GM23248 (cell line): ENCODE measurements at regions not wholly inside any gene's neighbourhood (a gene's known extent, or its start where the extent isn't known, plus 50 kb on each side); places are given as distances from the start of the nearest gene placed in this dataset.

ENCODE experiments used
- DNase-seq: peaks from one replicate; pipeline ENCODE4 v3.0.0-alpha.2; 2015
- H2AFZ ChIP-seq: fragments of 200-600 bp; sonication (generic); 2 replicates; pipeline ENCODE4 v1.6.1; 2016; ENCODE audit warnings: antibody characterized with exemption
- H3F3A ChIP-seq: fragments of 200-600 bp; sonication (generic); 2 replicates; pipeline ENCODE4 v1.6.1; 2016; ENCODE audit warnings: mild to moderate bottlenecking, antibody characterized with exemption, mixed run types; ENCODE audit not compliant: insufficient read depth
- H3K27ac ChIP-seq: fragments of 200-600 bp; sonication (generic); 2 replicates; pipeline ENCODE4 v1.5.1; 2016; ENCODE audit warnings: mild to moderate bottlenecking
- H3K27me3 ChIP-seq: fragments of 200-600 bp; sonication (generic); replicated peaks from 2 replicates; pipeline ENCODE4 v1.6.1; 2016; ENCODE audit warnings: mild to moderate bottlenecking; ENCODE audit not compliant: insufficient read depth
- H3K36me3 ChIP-seq: fragments of 200-600 bp; sonication (generic); 2 replicates; pipeline ENCODE4 v1.6.1; 2016; ENCODE audit warnings: low read depth, mild to moderate bottlenecking
- H3K4me1 ChIP-seq: fragments of 200-600 bp; sonication (generic); 2 replicates; pipeline ENCODE4 v1.6.1; 2016; ENCODE audit warnings: mild to moderate bottlenecking; ENCODE audit not compliant: insufficient read depth
- H3K4me2 ChIP-seq: fragments of 200-600 bp; sonication (generic); one replicate; pipeline ENCODE4 v1.6.1; 2016; ENCODE audit warnings: mild to moderate bottlenecking; ENCODE audit not compliant: unreplicated experiment
- H3K4me3 ChIP-seq: fragments of 200-600 bp; sonication (generic); 2 replicates; pipeline ENCODE4 v1.5.1; 2016; ENCODE audit warnings: mild to moderate bottlenecking
- H3K79me2 ChIP-seq: fragments of 200-600 bp; sonication (generic); 2 replicates; pipeline ENCODE4 v1.6.1; 2016; ENCODE audit warnings: mild to moderate bottlenecking; ENCODE audit not compliant: insufficient read depth
- H3K9ac ChIP-seq: fragments of 200-600 bp; sonication (generic); 2 replicates; pipeline ENCODE4 v1.6.1; 2016; ENCODE audit warnings: mild to moderate bottlenecking
- H3K9me2 ChIP-seq: fragments of 200-600 bp; sonication (generic); 2 replicates; pipeline ENCODE4 v1.6.1; 2016; ENCODE audit warnings: mixed run types, mild to moderate bottlenecking, moderate library complexity; ENCODE audit not compliant: insufficient read depth
- H3K9me3 ChIP-seq: fragments of 200-600 bp; sonication (generic); one replicate; pipeline ENCODE4 v1.6.1; 2017; ENCODE audit warnings: low read depth
- H4K20me1 ChIP-seq: fragments of 200-600 bp; sonication (generic); 2 replicates; pipeline ENCODE4 v1.6.0; 2016; ENCODE audit not compliant: insufficient read depth
- EZH2 ChIP-seq: fragments of 200-600 bp; sonication (generic); IDR thresholded peaks from 2 replicates; pipeline ENCODE4 v1.6.1; 2018; ENCODE audit warnings: antibody characterized with exemption, mild to moderate bottlenecking; ENCODE audit not compliant: insufficient read depth, poor library complexity, severe bottlenecking
- EZH2phosphoT487 ChIP-seq: fragments of 200-600 bp; sonication (generic); IDR thresholded peaks from 2 replicates; pipeline ENCODE4 v1.6.1; 2018; ENCODE audit warnings: antibody characterized with exemption, moderate library complexity, mild to moderate bottlenecking, low read depth; ENCODE audit not compliant: insufficient read depth
- WGBS, 2 experiments: methylation state at CpG; one replicate each; pipeline ENCODE4 v1.1.6; 2015 to 2017; ENCODE audit warnings: low lambda C conversion rate in 2 of 2, low coverage in 1 of 2; ENCODE audit errors: missing lambda C conversion rate in 2 of 2; 5-methylcytosine and 5-hydroxymethylcytosine counted together
- in situ Hi-C: fragments of 300-500 bp; cut with MboI; formaldehyde crosslinking; loops from 2 replicates; pipeline ENCODE4 v1.15.0; 2020

DNA sequence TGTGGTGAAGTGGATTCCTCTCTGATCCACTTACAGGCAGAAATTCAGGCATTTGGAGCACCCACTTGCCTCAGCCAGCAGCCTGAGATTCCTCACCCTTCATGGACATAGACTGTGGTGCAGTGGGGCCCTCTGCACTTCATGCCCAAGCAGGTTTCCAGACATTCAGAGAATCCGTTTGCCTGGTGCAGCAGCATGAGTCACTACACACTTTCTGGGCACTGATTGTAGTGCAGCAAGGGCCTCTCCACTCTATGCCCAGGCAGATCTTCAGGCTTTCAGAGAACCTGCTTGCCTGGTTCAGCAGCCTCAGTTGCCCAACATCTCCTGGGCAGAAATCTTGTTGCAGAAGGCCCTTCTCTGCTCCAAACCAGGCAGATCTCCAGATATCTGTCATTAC lies 920.9 kb downstream of the SLITRK5 start:
- Histone ChIP-seq H3K9me3 (no peaks in the 10 kb centered on the region), H3K36me3 (no peaks in the 10 kb centered on the region), H4K20me1 (no peaks in the 10 kb centered on the region), H3K9ac (no peak overlapping the region), H2AFZ (no peak overlapping the region), H3K79me2 (no peaks in the 10 kb centered on the region), H3K4me2 (no peak overlapping the region), H3F3A (no peaks in the 10 kb centered on the region), H3K9me2 (no peaks in the 10 kb centered on the region), H3K27me3 (no peaks in the 10 kb centered on the region), H3K4me1 (no peaks in the 10 kb centered on the region), H3K27ac (no peak overlapping the region), H3K4me3 (no peak overlapping the region)
- in situ Hi-C loops, result no loop called here
- WGBS, 2 experiments, result 7 to 19% methylated on average over 1 of the region's 1 CpG
- DNase-seq, result no peak
- no peak for TF ChIP-seq EZH2phosphoT487
- TF ChIP-seq EZH2, result no peak

- Histone ChIP-seq H3K9me3 (no peaks in the 10 kb centered on the region), H3K9ac (no peak overlapping the region), H3K36me3 (no peaks in the 10 kb centered on the region), H3K4me1 (no peaks in the 10 kb centered on the region), H3F3A (no peaks in the 10 kb centered on the region), H4K20me1 (no peaks in the 10 kb centered on the region), H3K4me2 (no peak overlapping the region), H3K9me2 (no peaks in the 10 kb centered on the region), H3K27me3 (no peaks in the 10 kb centered on the region), H2AFZ (no peak overlapping the region), H3K4me3 (no peak overlapping the region), H3K79me2 (no peaks in the 10 kb centered on the region), H3K27ac (no peak overlapping the region)
- WGBS, 2 experiments, result 8 to 14% methylated on average over 2 of the region's 2 CpGs
- TF ChIP-seq EZH2phosphoT487 (no peak), EZH2 (no peak)
- in situ Hi-C loops, result no loop called here
- no peak for DNase-seq
Observed at GRCh38 chr13:88601949-88602348, 930.8 kb downstream of the SLITRK5 start.

GRCh38 chr13:88602786-88603777 lies 931.9 kb downstream of the SLITRK5 start:
- 11 to 15% methylated on average over 5 of the region's 5 CpGs for WGBS, 2 experiments
- Histone ChIP-seq H3K4me1 (no peaks in the 10 kb centered on the region), H3K9me2 (no peaks in the 10 kb centered on the region), H3K4me2 (no peak overlapping the region), H3K4me3 (no peak overlapping the region), H3F3A (no peaks in the 10 kb centered on the region), H2AFZ (no peak overlapping the region), H3K9me3 (no peaks in the 10 kb centered on the region), H3K27me3 (no peaks in the 10 kb centered on the region), H3K27ac (no peak overlapping the region), H4K20me1 (no peaks in the 10 kb centered on the region), H3K36me3 (no peaks in the 10 kb centered on the region), H3K9ac (no peak overlapping the region), H3K79me2 (no peaks in the 10 kb centered on the region)
- no peak for TF ChIP-seq EZH2
- no peak for TF ChIP-seq EZH2phosphoT487
- no peak for DNase-seq
- in situ Hi-C loops, result no loop called here

DNA sequence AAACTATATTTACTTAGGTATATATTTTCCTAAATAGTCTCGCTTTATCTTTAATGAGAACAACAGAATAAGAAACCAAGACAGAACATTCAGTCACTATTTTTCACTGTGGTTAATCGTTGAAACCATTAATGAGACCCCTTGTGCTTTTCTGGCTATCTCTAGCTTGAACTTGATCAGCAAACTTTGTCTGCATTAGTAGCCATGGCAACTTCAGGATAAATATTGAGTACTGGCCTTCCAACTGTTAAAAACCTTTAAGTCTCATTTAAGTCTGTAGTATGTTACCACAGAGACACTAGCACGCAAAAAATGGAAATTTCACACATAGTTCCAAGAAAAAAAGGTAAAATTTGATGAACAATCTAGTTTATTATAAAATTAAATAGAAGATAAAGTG lies 946.0 kb downstream of the SLITRK5 start:
- DNase-seq, result no peak
- Histone ChIP-seq H3K79me2 (no peaks in the 10 kb centered on the region), H3K9ac (no peak overlapping the region), H4K20me1 (no peaks in the 10 kb centered on the region), H3F3A (no peaks in the 10 kb centered on the region), H3K4me2 (no peak overlapping the region), H3K27me3 (no peaks in the 10 kb centered on the region), H3K4me1 (no peaks in the 10 kb centered on the region), H3K36me3 (no peaks in the 10 kb centered on the region), H3K9me3 (peaks cover 6% of the 10 kb centered on the region), H2AFZ (no peak overlapping the region), H3K4me3 (no peak overlapping the region), H3K27ac (no peak overlapping the region), H3K9me2 (no peaks in the 10 kb centered on the region)
- in situ Hi-C loops, result no loop called here
- 12 to 17% methylated on average over 3 of the region's 3 CpGs for WGBS, 2 experiments
- TF ChIP-seq EZH2phosphoT487 (no peak), EZH2 (no peak)
